Stimulated activated CD8-positive, alpha-beta memory T cell treated with anti-CD3 and anti-CD28 coated beads, Interleukin-15, amount 100 ng/mL, for 48 hours (primary cell): ENCODE measurements at regions not wholly inside any gene's neighbourhood (a gene's known extent, or its start where the extent isn't known, plus 50 kb on each side); places are given as distances from the start of the nearest gene placed in this dataset.

Experiments used
- DNase-seq, 2 donors: peaks; one replicate each; pipeline ENCODE4 v3.0.0-alpha.2; 2020; ENCODE audit warnings: low read depth in 2 of 2

DNA sequence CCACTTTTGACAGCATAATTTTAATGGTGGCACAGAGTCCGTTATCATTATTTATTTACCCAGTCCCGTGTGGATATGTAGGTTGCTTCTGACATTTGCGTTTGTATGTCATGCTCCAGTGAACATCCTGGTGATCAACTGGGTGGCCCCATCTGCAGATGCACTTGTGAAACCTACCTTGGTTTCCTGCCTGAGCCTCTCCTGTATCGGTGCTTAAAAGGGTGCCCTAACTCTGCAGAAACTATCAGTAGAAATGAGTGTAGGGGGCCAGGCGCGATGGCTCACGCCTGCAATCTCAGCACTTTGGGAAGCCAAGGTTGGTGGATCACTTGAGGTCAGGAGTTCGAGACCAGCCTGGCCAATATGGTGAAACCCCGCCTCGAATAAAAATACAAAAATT is 92.1 kb upstream of the IER5L start:
- DNase-seq, result peak; percentile 28 to 54

- no peak for DNase-seq
These were observed 89.1 kb upstream of the IER5L start for GRCh38 chr9:129267141-129267540.

- DNase-seq, result no peak
These were observed 88.5 kb upstream of the IER5L start for GRCh38 chr9:129266536-129266935.

DNA sequence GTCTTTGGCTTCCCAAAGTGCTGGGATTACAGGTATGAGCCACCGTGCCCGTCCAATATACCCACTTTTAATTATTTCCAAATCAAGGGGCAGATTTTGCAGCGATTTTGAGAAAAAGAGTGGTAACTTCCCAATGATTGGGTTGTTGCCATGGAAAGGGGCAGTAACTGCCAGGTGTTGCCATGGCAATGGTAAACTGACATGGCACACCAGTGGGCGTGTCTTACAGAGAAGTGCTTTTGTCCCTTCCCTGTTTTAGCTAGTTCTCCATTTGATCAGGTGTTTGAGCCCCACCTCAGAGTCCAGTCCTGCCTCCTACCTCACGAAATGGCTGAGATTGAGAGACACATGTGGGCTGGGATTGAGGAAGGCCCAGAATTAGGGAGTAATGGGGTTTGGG is 86.3 kb upstream of the IER5L start:
- no peak for DNase-seq

DNA sequence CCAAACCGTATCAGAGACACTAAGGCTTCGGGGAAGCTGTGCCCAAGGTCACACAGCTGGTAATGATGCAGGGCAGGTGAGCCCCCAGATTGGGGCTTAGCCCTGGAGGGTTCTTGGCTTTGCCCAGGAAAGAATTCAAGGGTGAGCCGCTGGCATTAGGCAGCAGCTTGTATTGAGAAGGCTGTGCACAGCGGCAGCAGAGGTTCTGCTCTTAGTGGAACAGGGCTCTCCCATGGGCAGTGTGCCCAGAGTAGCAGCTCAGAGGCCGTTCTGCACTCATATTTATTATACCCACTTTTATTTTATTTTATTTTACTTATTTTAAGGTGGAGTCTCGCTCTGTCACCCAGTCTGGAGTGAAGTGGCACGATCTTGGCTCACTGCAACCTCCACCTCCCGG is 85.8 kb upstream of the IER5L start:
- no peak for DNase-seq

GRCh38 chr9:129262261-129262660 is 84.2 kb upstream of the IER5L start:
- DNase-seq, result no peak

- DNase-seq, result no peak
These were observed 81.3 kb upstream of the IER5L start for GRCh38 chr9:129259375-129259774.

- no peak for DNase-seq
These were observed 80.8 kb upstream of the IER5L start for GRCh38 chr9:129258823-129259301.

DNA sequence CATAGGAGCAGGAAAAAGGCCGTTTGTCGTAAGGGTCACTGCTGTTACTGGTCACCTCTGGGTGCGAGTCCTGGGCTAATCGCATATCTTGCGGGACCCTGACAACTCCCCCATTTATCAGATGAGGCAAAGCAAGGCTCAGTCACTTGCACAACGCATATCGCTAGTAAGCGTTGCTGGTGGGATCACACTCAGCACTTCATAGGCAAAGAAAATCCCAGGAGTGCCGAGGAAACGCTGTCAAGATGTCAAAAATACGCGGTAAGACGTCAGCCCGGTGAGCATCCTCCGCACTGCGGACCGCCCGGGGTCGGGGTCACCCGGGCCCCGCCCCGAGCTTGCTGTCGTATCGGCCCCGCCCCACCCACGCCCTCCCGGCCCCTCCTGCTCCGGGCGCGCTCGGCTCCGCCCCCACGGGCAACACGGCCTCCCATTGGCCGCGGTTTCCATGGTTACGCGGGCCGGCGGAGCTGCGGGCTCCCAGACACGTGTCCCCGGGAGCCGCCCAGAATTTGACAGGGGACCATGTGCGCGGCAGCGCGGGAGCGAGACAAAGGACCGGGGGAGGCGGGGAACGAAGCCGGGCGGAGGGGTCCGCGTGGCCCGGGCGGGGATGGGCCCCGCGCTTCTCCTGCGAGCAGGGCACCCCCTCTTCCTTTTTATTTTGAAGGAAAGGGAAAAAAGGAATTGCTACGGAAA is 80.2 kb upstream of the IER5L start:
- DNase-seq, result peak; percentile 87 to 91

- no peak for DNase-seq
These were observed 79.1 kb upstream of the IER5L start for GRCh38 chr9:129256959-129257713.

GRCh38 chr9:129254566-129255287 is 76.7 kb upstream of the IER5L start:
- no peak for DNase-seq

- no peak for DNase-seq
These were observed 75.8 kb upstream of the IER5L start for GRCh38 chr9:129253803-129254381.

- no peak for DNase-seq
These were observed 75.1 kb upstream of the IER5L start for GRCh38 chr9:129252937-129253802.

GRCh38 chr9:129250786-129251185 is 72.7 kb upstream of the IER5L start:
- DNase-seq, result no peak

GRCh38 chr9:129247285-129248153 is 69.5 kb upstream of the IER5L start:
- DNase-seq, result no peak

DNA sequence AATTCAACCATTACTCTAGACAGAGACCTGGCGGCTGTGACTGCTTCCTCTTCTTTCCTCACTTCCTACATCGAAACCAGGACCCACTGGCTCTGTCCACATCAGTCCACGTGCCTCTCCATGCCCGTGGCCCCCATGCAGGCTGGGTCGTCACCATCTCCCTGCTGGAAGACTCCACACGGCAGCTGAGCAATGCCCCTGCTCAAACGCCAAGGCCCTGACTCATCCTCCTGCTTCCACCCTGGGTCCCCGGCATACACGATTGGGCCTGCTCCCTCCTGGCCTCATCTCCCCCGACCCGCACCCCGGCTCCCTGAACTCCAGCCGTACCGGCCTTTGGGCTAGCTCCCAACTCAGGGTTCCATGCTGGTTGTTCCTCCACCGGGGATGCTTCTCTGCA is 67.2 kb upstream of the IER5L start:
- DNase-seq, result no peak

DNA sequence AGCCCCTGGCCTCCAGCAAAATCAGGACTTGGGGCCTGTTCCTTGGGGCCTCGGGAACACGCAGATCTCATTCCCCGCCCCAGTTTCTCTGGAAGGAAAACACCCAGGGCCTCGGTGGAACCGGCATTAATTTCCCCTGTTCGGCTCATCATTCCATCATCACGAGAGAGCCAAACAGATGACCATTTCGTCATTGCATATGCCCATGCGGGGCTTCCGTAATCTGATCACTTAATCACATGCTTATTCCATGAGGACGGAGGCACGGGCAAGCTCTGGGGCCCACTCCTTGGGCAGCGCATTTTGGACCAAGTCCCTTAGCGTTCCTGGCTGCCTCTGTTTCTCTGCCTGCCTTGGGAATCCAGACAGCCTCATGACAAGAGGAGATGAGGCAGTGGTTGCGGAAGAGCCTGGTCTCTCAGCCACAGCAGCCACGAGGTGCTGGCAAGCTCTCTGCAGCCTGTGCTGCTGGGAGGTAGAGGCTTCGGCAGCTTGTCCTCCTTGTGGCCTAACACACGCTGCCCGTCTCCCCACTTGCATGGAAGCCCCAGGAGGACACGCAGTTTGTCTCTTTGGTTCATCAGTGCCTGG is 65.0 kb upstream of the IER5L start:
- DNase-seq, result no peak

DNA sequence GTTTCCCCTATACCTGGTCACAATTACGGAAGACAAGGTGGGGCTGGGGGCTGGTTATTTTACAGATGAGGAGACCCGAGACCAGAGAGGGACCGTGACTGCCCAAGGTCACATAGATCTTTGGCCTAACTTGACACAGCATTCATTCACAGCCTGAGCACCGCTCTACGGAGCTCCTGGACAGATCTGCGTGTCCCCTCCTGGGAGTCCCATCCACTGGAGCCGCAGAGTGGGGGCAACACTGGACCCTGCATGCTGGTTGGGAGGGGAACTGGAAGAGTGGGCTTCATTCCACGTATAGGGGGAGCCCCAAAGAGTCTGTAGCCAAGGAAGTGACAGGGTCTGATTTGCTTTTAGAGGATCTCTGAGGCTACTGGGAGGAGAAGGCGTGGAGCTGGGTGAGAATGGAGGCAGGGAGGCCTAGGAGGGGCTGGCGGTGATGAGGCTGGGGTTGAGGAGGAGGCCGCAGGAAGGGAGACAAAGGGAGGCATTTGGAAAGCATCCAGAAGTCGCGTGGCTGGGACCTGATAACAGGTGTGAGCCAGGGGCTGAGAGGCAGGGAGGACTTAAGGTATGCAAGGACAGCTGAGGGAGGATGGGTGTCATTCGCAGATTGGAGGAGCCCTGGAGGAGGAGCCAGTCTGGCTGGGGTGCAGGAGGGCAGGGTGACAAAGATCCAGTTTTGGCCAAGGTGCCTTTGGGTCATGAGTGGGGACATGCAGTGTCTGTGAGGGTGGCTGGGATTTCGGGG is 64.3 kb upstream of the IER5L start:
- no peak for DNase-seq

DNA sequence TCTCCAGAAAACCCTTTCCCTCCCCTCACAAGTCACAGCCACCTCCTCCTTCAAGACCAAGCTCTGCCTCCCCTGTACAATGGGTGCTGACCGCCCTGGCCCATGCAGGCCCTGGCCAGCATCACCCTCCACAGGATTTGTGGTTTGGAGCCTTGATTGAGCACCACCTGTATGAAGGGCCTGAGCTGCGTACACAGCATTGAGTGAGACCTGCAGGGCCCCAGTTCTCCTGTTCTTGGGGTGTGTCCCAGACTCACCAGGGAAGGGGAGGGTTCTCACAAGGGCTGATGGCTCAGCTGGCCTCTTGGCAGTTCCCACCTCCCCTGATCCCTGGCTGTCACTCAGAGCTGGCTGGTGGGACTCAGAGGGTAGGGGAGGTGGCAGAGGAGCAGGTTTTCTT is 63.7 kb upstream of the IER5L start:
- DNase-seq, result no peak
